ENCODE measurements at regions not wholly inside any gene's neighbourhood (a gene's known extent, or its start where the extent isn't known, plus 50 kb on each side); places are given as distances from the start of the nearest gene placed in this dataset.

- FAIRE-seq (no peak), DNase-seq (no peak)
- TF ChIP-seq CTCF (IDR thresholded peaks at IDR 0.05; ENCODE audit: borderline replicate concordance, extremely low read depth, insufficient read depth), result no peak
- Histone ChIP-seq H3K27me3 (ENCODE audit: control insufficient read depth, insufficient read depth, low read length) (no peaks in the 10 kb centered on the region), H3K9me3 (ENCODE audit: control insufficient read depth in 2 of 3, insufficient read depth in 1 of 3, low read length in 3 of 3) (no peaks in the 10 kb centered on the region), H3K4me1 (ENCODE audit: control insufficient read depth in 2 of 3, insufficient read depth in 2 of 3, low read depth in 1 of 3, low read length in 3 of 3) (no peaks in the 10 kb centered on the region), H3K9ac (ENCODE audit: low read length in 3 of 3) (no peak overlapping the region), H3K27ac (ENCODE audit: low read depth in 2 of 2, low read length in 2 of 2) (no peak overlapping the region), H3K4me3 (ENCODE audit: low read length in 3 of 3) (no peak overlapping the region), H3K36me3 (ENCODE audit: control insufficient read depth in 2 of 3, insufficient read depth in 3 of 3, low read length in 3 of 3) (no peaks in the 10 kb centered on the region)
- intact Hi-C loops (cut with DNase I), result loop anchor here (5.0 kb wide), 1 partner anchor 157 kb away; no protein-coding TSS in a partner anchor
Observed at GRCh38 chr15:94164971-94165370, 66.4 kb upstream of the MCTP2 start.

DNA sequence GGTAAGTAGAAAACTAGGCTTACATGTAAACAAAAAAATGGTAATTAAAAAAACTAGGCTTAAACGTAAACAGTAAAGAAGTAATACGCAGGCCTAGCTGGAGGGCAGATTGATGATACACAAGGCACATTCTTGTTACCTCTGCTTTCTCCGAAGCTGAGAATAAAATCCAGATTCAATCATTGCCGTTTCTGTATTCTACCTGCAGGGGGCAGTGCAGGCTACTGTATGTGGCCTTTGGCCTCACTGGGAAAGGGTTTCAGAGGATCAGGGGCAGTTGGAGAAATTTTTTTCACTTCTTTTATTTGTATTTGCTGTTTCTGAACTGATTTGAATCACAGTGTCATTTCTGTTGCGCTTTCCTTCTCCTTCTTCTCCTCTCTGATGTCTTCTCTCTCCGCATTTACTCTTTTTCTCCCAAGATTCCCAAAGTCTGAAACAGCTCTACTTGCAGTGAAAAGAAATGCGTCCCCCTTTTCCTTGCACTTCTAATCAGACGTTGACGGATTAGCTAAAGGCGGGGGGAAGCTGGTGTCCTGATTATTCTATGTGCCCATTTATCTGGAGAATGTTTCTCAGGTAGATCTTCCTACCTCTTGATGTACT lies 67.1 kb upstream of the MCTP2 start:
- H3K4me1 ChIP-seq (ENCODE audit: control insufficient read depth in 2 of 3, insufficient read depth in 2 of 3, low read depth in 1 of 3, low read length in 3 of 3), result no peaks in the 10 kb centered on the region
- no peak overlapping the region for H3K9ac ChIP-seq (ENCODE audit: low read length in 3 of 3)
- H3K4me3 ChIP-seq (ENCODE audit: low read length in 3 of 3), result no peak overlapping the region
- peak; percentile 91 for TF ChIP-seq CTCF (IDR thresholded peaks at IDR 0.05; ENCODE audit: borderline replicate concordance, extremely low read depth, insufficient read depth)
- no peaks in the 10 kb centered on the region for H3K9me3 ChIP-seq (ENCODE audit: control insufficient read depth in 2 of 3, insufficient read depth in 1 of 3, low read length in 3 of 3)
- H3K36me3 ChIP-seq (ENCODE audit: control insufficient read depth in 2 of 3, insufficient read depth in 3 of 3, low read length in 3 of 3), result no peaks in the 10 kb centered on the region
- intact Hi-C loops (cut with DNase I), result loop anchor here (5.0 kb wide), 1 partner anchor 158 kb away; no protein-coding TSS in a partner anchor
- H3K27me3 ChIP-seq (ENCODE audit: control insufficient read depth, insufficient read depth, low read length), result no peaks in the 10 kb centered on the region
- DNase-seq (peak in 4 of 5 donors; percentile 71 to 90 (median 75)), FAIRE-seq (no peak)
- no peak overlapping the region for H3K27ac ChIP-seq (ENCODE audit: low read depth in 2 of 2, low read length in 2 of 2)

GRCh38 chr15:94162939-94163338 lies 68.4 kb upstream of the MCTP2 start:
- FAIRE-seq (no peak), DNase-seq (no peak)
- H3K9me3 ChIP-seq (ENCODE audit: control insufficient read depth in 2 of 3, insufficient read depth in 1 of 3, low read length in 3 of 3), result no peaks in the 10 kb centered on the region
- H3K4me3 ChIP-seq (ENCODE audit: low read length in 3 of 3), result no peak overlapping the region
- intact Hi-C loops (cut with DNase I), result loop anchor here (5.0 kb wide), 1 partner anchor 159 kb away; no protein-coding TSS in a partner anchor
- H3K36me3 ChIP-seq (ENCODE audit: control insufficient read depth in 2 of 3, insufficient read depth in 3 of 3, low read length in 3 of 3), result no peaks in the 10 kb centered on the region
- H3K27me3 ChIP-seq (ENCODE audit: control insufficient read depth, insufficient read depth, low read length), result no peaks in the 10 kb centered on the region
- H3K9ac ChIP-seq (ENCODE audit: low read length in 3 of 3), result no peak overlapping the region
- H3K4me1 ChIP-seq (ENCODE audit: control insufficient read depth in 2 of 3, insufficient read depth in 2 of 3, low read depth in 1 of 3, low read length in 3 of 3), result no peaks in the 10 kb centered on the region
- TF ChIP-seq CTCF (IDR thresholded peaks at IDR 0.05; ENCODE audit: borderline replicate concordance, extremely low read depth, insufficient read depth), result no peak
- no peak overlapping the region for H3K27ac ChIP-seq (ENCODE audit: low read depth in 2 of 2, low read length in 2 of 2)

DNA sequence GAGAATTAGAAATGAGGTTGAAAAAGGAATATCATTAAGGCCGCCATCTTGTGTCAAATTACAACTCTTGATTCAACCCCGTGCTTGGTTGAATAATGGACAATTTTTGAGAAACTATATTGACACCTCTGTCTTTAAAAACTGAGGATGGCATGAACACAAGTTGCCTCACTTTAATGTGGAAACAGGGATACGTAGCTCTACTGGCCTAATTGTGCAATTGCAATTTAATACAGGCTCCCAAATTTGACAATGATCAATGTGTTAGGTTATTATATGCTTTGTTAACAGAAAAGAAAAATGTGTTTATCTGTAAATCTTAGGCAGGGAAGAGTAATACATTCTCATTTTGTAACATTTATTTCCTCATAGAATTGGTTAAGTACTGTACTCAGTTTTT lies 77.1 kb upstream of the MCTP2 start:
- Histone ChIP-seq H3K9me3 (ENCODE audit: control insufficient read depth in 2 of 3, insufficient read depth in 1 of 3, low read length in 3 of 3) (no peaks in the 10 kb centered on the region), H3K36me3 (ENCODE audit: control insufficient read depth in 2 of 3, insufficient read depth in 3 of 3, low read length in 3 of 3) (no peaks in the 10 kb centered on the region), H3K4me1 (ENCODE audit: control insufficient read depth in 2 of 3, insufficient read depth in 2 of 3, low read depth in 1 of 3, low read length in 3 of 3) (no peaks in the 10 kb centered on the region), H3K27ac (ENCODE audit: low read depth in 2 of 2, low read length in 2 of 2) (no peak overlapping the region), H3K27me3 (ENCODE audit: control insufficient read depth, insufficient read depth, low read length) (no peaks in the 10 kb centered on the region), H3K9ac (ENCODE audit: low read length in 3 of 3) (no peak overlapping the region), H3K4me3 (ENCODE audit: low read length in 3 of 3) (no peak overlapping the region)
- no peak for TF ChIP-seq CTCF (IDR thresholded peaks at IDR 0.05; ENCODE audit: borderline replicate concordance, extremely low read depth, insufficient read depth)
- FAIRE-seq (no peak), DNase-seq (no peak)
- intact Hi-C loops (cut with DNase I), result no loop called here

Data from kidney (tissue), 13 donors.